Thyroid gland (tissue), 4 donors: ENCODE measurements at regions not wholly inside any gene's neighbourhood (a gene's known extent, or its start where the extent isn't known, plus 50 kb on each side); places are given as distances from the start of the nearest gene placed in this dataset.

ENCODE experiments used
- POLR2A ChIP-seq, 2 donors: fragments of 450-650 bp; IDR thresholded peaks; one replicate each; pipeline ENCODE4 v1.6.1; 2017; ENCODE audit warnings: antibody characterized with exemption in 2 of 2, mild to moderate bottlenecking in 2 of 2, moderate library complexity in 1 of 2
- TF ChIP-seq, protein P1 (sequence below), 6 experiments: fragments of 200-600 bp in 3 of 6; fragments of 450-650 bp in 3 of 6; sonication (generic) in 3 of 6; IDR thresholded peaks; one replicate each; pipeline ENCODE4 v1.5.1; 2016 to 2019; ENCODE audit warnings: antibody characterized with exemption in 6 of 6, mild to moderate bottlenecking in 2 of 6, inconsistent platforms in 1 of 6, moderate library complexity in 1 of 6

DNA sequence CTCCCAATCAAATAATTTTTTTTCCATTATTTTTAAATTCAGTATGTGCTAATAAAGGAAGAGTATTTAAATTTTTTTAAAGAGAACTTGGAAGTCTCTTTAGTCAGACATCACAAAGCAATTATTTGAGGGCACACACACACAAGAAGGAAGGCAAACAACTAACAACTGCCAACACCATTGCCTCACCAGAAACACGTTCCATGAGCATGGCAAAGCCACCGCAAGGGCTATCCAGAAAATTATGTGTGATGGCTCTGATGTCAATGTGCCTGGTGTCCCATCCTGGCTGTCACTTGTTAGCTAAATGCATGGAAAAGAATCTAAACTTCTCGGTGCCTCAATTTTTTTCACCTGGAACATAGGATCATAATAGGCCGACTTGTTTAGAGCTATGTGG, 262.9 kb downstream of the SEC16B start:
- TF ChIP-seq POLR2A (IDR thresholded peaks at IDR 0.05), result no peak
- TF ChIP-seq, protein P1, sequence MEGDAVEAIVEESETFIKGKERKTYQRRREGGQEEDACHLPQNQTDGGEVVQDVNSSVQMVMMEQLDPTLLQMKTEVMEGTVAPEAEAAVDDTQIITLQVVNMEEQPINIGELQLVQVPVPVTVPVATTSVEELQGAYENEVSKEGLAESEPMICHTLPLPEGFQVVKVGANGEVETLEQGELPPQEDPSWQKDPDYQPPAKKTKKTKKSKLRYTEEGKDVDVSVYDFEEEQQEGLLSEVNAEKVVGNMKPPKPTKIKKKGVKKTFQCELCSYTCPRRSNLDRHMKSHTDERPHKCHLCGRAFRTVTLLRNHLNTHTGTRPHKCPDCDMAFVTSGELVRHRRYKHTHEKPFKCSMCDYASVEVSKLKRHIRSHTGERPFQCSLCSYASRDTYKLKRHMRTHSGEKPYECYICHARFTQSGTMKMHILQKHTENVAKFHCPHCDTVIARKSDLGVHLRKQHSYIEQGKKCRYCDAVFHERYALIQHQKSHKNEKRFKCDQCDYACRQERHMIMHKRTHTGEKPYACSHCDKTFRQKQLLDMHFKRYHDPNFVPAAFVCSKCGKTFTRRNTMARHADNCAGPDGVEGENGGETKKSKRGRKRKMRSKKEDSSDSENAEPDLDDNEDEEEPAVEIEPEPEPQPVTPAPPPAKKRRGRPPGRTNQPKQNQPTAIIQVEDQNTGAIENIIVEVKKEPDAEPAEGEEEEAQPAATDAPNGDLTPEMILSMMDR (IDR thresholded peaks at IDR 0.05), result no peak
